ENCODE measurements at regions not wholly inside any gene's neighbourhood (a gene's known extent, or its start where the extent isn't known, plus 50 kb on each side); places are given as distances from the start of the nearest gene placed in this dataset.

DNA sequence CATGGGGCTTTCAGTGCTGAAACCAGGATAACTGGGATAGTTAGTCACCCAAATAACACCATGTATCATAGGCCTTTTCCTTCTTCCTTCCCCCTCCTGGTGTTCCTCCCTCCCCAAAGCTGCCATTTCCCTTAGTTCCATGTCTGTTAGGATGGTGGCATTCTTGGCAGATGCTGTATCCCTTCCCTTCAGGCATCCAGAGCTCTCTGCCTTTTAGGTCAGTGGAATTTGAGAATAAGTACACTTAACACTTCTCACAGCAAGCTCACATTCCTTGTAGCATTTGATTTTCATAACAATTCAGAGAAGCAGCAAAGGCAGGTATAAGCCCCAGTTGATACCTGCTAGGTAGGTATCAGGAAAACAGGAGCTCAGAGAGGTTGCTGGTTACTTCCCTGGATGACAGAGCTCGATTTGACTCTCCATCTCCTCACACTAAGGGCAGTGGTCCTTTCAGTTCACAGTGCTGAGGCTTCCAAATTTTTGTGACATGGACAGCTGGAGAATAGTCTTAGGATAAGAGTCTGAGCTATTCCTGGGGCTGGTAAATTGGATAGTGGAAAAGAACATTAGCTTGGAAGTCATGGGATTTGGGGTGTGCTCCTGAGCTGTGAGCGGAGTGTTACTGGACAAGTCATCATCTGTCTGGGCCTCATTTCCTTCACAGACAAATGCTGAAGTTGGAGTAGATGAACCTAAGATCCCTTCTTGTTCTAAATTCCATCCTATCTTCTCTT lies 108.7 kb upstream of the RHOBTB1 start:
- TF ChIP-seq POLR2A (IDR thresholded peaks at IDR 0.05) = no peak
- TF ChIP-seq, protein P1, sequence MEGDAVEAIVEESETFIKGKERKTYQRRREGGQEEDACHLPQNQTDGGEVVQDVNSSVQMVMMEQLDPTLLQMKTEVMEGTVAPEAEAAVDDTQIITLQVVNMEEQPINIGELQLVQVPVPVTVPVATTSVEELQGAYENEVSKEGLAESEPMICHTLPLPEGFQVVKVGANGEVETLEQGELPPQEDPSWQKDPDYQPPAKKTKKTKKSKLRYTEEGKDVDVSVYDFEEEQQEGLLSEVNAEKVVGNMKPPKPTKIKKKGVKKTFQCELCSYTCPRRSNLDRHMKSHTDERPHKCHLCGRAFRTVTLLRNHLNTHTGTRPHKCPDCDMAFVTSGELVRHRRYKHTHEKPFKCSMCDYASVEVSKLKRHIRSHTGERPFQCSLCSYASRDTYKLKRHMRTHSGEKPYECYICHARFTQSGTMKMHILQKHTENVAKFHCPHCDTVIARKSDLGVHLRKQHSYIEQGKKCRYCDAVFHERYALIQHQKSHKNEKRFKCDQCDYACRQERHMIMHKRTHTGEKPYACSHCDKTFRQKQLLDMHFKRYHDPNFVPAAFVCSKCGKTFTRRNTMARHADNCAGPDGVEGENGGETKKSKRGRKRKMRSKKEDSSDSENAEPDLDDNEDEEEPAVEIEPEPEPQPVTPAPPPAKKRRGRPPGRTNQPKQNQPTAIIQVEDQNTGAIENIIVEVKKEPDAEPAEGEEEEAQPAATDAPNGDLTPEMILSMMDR (IDR thresholded peaks at IDR 0.05) = no peak

Measured in breast epithelium (tissue), 3 donors.